CD4-positive, alpha-beta T cell (primary cell): ENCODE measurements at regions not wholly inside any gene's neighbourhood (a gene's known extent, or its start where the extent isn't known, plus 50 kb on each side); places are given as distances from the start of the nearest gene placed in this dataset.
"Not testable (repeated sequence)": the region's sequence is repeated elsewhere in the genome, so short reads cannot be mapped to it uniquely, and the experiment has no call there.

ENCODE experiments used
- ATAC-seq: fragments of 200-7000 bp; cut with Tn5 transposase; one replicate; pipeline ENCODE4 v1.10.0; 2022; ENCODE audit warnings: mild to moderate bottlenecking; ENCODE audit not compliant: poor library complexity
- CTCF ChIA-PET: fragments of 350-600 bp; sonication (Branson Sonifier 250); formaldehyde crosslinking; loops from one replicate; lab custom pipeline; 2021; ENCODE audit warnings: antibody characterized with exemption, inconsistent platforms; lab: Charles Lee
- POLR2A ChIA-PET: fragments of 350-600 bp; sonication (Branson Sonifier 250); formaldehyde crosslinking; loops from one replicate; lab custom pipeline; 2021; ENCODE audit warnings: antibody characterized with exemption, inconsistent platforms; lab: Charles Lee
- DNase-seq, 14 experiments: peaks; one replicate each; pipeline ENCODE4 v3.0.0-alpha.2; 2013 to 2020; ENCODE audit warnings: mixed read lengths in 2 of 14
- H3K27ac ChIP-seq, 2 donors: one replicate each; pipeline versions ENCODE4 v1.5.1 to v1.7.0; 2013; ENCODE audit warnings: low read length in 2 of 2, low read depth in 1 of 2, mild to moderate bottlenecking in 1 of 2
- H3K27me3 ChIP-seq, 2 experiments: 1 replicate in 1 of 2; 2 replicates in 1 of 2; pipeline versions ENCODE4 v1.6.1 to v1.7.0; 2013; ENCODE audit warnings: low read length in 2 of 2, control low read depth in 1 of 2, mild to moderate bottlenecking in 1 of 2, moderate library complexity in 1 of 2; ENCODE audit not compliant: insufficient read depth in 2 of 2, control insufficient read depth in 1 of 2
- H3K36me3 ChIP-seq: one replicate; pipeline ENCODE4 v1.6.1; 2013; ENCODE audit warnings: low read length, control low read depth; ENCODE audit not compliant: insufficient read depth
- H3K4me1 ChIP-seq: one replicate; pipeline ENCODE4 v1.6.1; 2013; ENCODE audit warnings: low read length, control low read depth; ENCODE audit not compliant: insufficient read depth
- H3K4me3 ChIP-seq: one replicate; pipeline ENCODE4 v1.5.1; 2013; ENCODE audit warnings: mild to moderate bottlenecking, low read length, moderate library complexity
- H3K9me3 ChIP-seq, 2 experiments: 1 replicate in 1 of 2; 2 replicates in 1 of 2; pipeline versions ENCODE4 v1.6.1 to v1.7.0; 2013; ENCODE audit warnings: low read length in 2 of 2, mild to moderate bottlenecking in 2 of 2, control low read depth in 1 of 2, moderate library complexity in 1 of 2; ENCODE audit not compliant: control insufficient read depth in 1 of 2, insufficient read depth in 1 of 2
- H3K27ac Mint-ChIP-seq: one replicate; pipeline ENCODE4 v1.8.0; 2020; ENCODE audit warnings: mixed read lengths
- H3K27me3 Mint-ChIP-seq: one replicate; pipeline ENCODE4 v1.8.0; 2021; ENCODE audit warnings: mixed read lengths
- H3K36me3 Mint-ChIP-seq: one replicate; pipeline ENCODE4 v1.8.0; 2021; ENCODE audit warnings: low read depth, mixed read lengths
- H3K4me1 Mint-ChIP-seq: one replicate; pipeline ENCODE4 v1.8.0; 2021; ENCODE audit warnings: low read depth, mixed read lengths
- H3K4me3 Mint-ChIP-seq: one replicate; pipeline ENCODE4 v1.8.0; 2020; ENCODE audit warnings: mild to moderate bottlenecking, mixed read lengths
- H3K9me3 Mint-ChIP-seq: one replicate; pipeline ENCODE4 v1.8.0; 2020; ENCODE audit warnings: mixed read lengths
- intact Hi-C, 2 experiments: fragments of 100-400 bp; cut with DNase I in 1 of 2; cut with micrococcal nuclease in 1 of 2; formaldehyde crosslinking; loops; one replicate each; pipeline versions ENCODE4 v1.15.1 to v1.9.0; 2023 to 2025; cut with DNase I, micrococcal nuclease

GRCh38 chr9:63328313-63328712 is 1956.7 kb downstream of the FOXD4L5 start:
- H3K36me3 ChIP-seq, H3K27ac Mint-ChIP-seq, H3K36me3 Mint-ChIP-seq, H3K9me3 ChIP-seq, H3K9me3 Mint-ChIP-seq, DNase-seq, H3K4me3 ChIP-seq, CTCF ChIA-PET, H3K27me3 ChIP-seq, H3K4me3 Mint-ChIP-seq, H3K4me1 ChIP-seq, POLR2A ChIA-PET, ATAC-seq, intact Hi-C loops, H3K27me3 Mint-ChIP-seq, H3K4me1 Mint-ChIP-seq, H3K27ac ChIP-seq: not testable (repeated sequence)

- H3K9me3 ChIP-seq, H3K4me3 ChIP-seq, ATAC-seq, H3K4me1 ChIP-seq, H3K4me1 Mint-ChIP-seq, H3K27me3 Mint-ChIP-seq, H3K4me3 Mint-ChIP-seq, H3K27ac Mint-ChIP-seq, H3K27me3 ChIP-seq, H3K36me3 ChIP-seq, POLR2A ChIA-PET, H3K9me3 Mint-ChIP-seq, CTCF ChIA-PET, H3K36me3 Mint-ChIP-seq, DNase-seq, H3K27ac ChIP-seq, intact Hi-C loops: not testable (repeated sequence)
Measured at GRCh38 chr9:63327211-63327610, 1957.8 kb downstream of the FOXD4L5 start.

GRCh38 chr9:63326665-63327064 is 1958.3 kb downstream of the FOXD4L5 start:
- DNase-seq, ATAC-seq, H3K36me3 ChIP-seq, H3K27me3 ChIP-seq, H3K36me3 Mint-ChIP-seq, H3K9me3 ChIP-seq, H3K4me1 ChIP-seq, intact Hi-C loops, H3K4me3 Mint-ChIP-seq, H3K4me3 ChIP-seq, H3K4me1 Mint-ChIP-seq, POLR2A ChIA-PET, H3K27me3 Mint-ChIP-seq, H3K9me3 Mint-ChIP-seq, CTCF ChIA-PET, H3K27ac Mint-ChIP-seq, H3K27ac ChIP-seq: not testable (repeated sequence)

GRCh38 chr9:63325696-63326095 is 1959.3 kb downstream of the FOXD4L5 start:
- POLR2A ChIA-PET, H3K27me3 ChIP-seq, H3K36me3 Mint-ChIP-seq, H3K36me3 ChIP-seq, H3K27ac Mint-ChIP-seq, H3K4me3 Mint-ChIP-seq, CTCF ChIA-PET, H3K27me3 Mint-ChIP-seq, H3K4me1 Mint-ChIP-seq, H3K9me3 ChIP-seq, ATAC-seq, intact Hi-C loops, DNase-seq, H3K27ac ChIP-seq, H3K4me1 ChIP-seq, H3K9me3 Mint-ChIP-seq, H3K4me3 ChIP-seq: not testable (repeated sequence)

GRCh38 chr9:63318093-63318492 is 1966.9 kb downstream of the FOXD4L5 start:
- H3K4me1 Mint-ChIP-seq, H3K27me3 ChIP-seq, H3K36me3 ChIP-seq, H3K27ac Mint-ChIP-seq, H3K4me3 Mint-ChIP-seq, H3K9me3 ChIP-seq, CTCF ChIA-PET, H3K4me1 ChIP-seq, DNase-seq, intact Hi-C loops, H3K36me3 Mint-ChIP-seq, H3K27me3 Mint-ChIP-seq, H3K9me3 Mint-ChIP-seq, H3K4me3 ChIP-seq, H3K27ac ChIP-seq, POLR2A ChIA-PET, ATAC-seq: not testable (repeated sequence)

GRCh38 chr9:63315387-63315786 is 1969.6 kb downstream of the FOXD4L5 start:
- POLR2A ChIA-PET: not testable (repeated sequence)

GRCh38 chr9:63296848-63297247 is 1988.2 kb downstream of the FOXD4L5 start:
- intact Hi-C loops: not testable (repeated sequence)
- peak in 1 of 14 experiments; percentile 0 for DNase-seq

More at GRCh38 chr9:63315387-63315786, 1969.6 kb downstream of the FOXD4L5 start:
- DNase-seq, ATAC-seq, H3K4me1 Mint-ChIP-seq, H3K27me3 ChIP-seq, H3K4me3 Mint-ChIP-seq, H3K27me3 Mint-ChIP-seq, H3K36me3 Mint-ChIP-seq, intact Hi-C loops, H3K36me3 ChIP-seq, H3K27ac ChIP-seq, H3K4me3 ChIP-seq, H3K9me3 Mint-ChIP-seq, H3K4me1 ChIP-seq, H3K27ac Mint-ChIP-seq, H3K9me3 ChIP-seq, CTCF ChIA-PET: not testable (repeated sequence)

More at GRCh38 chr9:63296848-63297247, 1988.2 kb downstream of the FOXD4L5 start:
- H3K9me3 ChIP-seq, H3K4me1 Mint-ChIP-seq, CTCF ChIA-PET, H3K27ac Mint-ChIP-seq, H3K4me1 ChIP-seq, H3K27me3 ChIP-seq, H3K9me3 Mint-ChIP-seq, H3K4me3 ChIP-seq, H3K27me3 Mint-ChIP-seq, POLR2A ChIA-PET, H3K36me3 ChIP-seq, H3K4me3 Mint-ChIP-seq, H3K36me3 Mint-ChIP-seq, H3K27ac ChIP-seq, ATAC-seq: not testable (repeated sequence)
